Liver (tissue), 3 donors: ENCODE measurements at regions not wholly inside any gene's neighbourhood (a gene's known extent, or its start where the extent isn't known, plus 50 kb on each side); places are given as distances from the start of the nearest gene placed in this dataset.
"Not testable (repeated sequence)": the region's sequence is repeated elsewhere in the genome, so short reads cannot be mapped to it uniquely, and the experiment has no call there.

Source experiments
- ATF3 ChIP-seq: IDR thresholded peaks from 2 replicates; pipeline ENCODE4 v1.6.1; 2016; ENCODE audit warnings: antibody characterized with exemption
- JUND ChIP-seq, 2 donors: IDR thresholded peaks; 2 replicates each; pipeline ENCODE4 v1.6.1; 2016; ENCODE audit warnings: antibody characterized with exemption in 2 of 2
- SP1 ChIP-seq: IDR thresholded peaks from 2 replicates; pipeline ENCODE4 v1.6.1; 2018; ENCODE audit warnings: antibody characterized with exemption, mild to moderate bottlenecking
- YY1 ChIP-seq: IDR thresholded peaks from 2 replicates; pipeline ENCODE4 v1.6.1; 2016; ENCODE audit warnings: antibody characterized with exemption, mild to moderate bottlenecking
- TF ChIP-seq, protein P1 (sequence below): IDR thresholded peaks from 2 replicates; pipeline ENCODE4 v1.6.1; 2016; ENCODE audit warnings: antibody characterized with exemption, mild to moderate bottlenecking
- TF ChIP-seq, protein P2 (sequence below): fragments of 150-350 bp; IDR thresholded peaks from 2 replicates; pipeline ENCODE4 v1.5.1; 2017; ENCODE audit warnings: improper control_type of control experiment, low read depth, low read length; ENCODE audit not compliant: missing input control
- TF ChIP-seq, protein P3 (sequence below): IDR thresholded peaks from 2 replicates; pipeline ENCODE4 v1.6.1; 2016; ENCODE audit warnings: antibody characterized with exemption
- donor health status: healthy.
- donor health status: healthy.

GRCh38 chr6:60567447-60568187 is 1718.4 kb downstream of the KHDRBS2 start:
- not testable (repeated sequence) for TF ChIP-seq YY1; ATF3; SP1; JUND (IDR thresholded peaks at IDR 0.05)
- TF ChIP-seq, protein P1, sequence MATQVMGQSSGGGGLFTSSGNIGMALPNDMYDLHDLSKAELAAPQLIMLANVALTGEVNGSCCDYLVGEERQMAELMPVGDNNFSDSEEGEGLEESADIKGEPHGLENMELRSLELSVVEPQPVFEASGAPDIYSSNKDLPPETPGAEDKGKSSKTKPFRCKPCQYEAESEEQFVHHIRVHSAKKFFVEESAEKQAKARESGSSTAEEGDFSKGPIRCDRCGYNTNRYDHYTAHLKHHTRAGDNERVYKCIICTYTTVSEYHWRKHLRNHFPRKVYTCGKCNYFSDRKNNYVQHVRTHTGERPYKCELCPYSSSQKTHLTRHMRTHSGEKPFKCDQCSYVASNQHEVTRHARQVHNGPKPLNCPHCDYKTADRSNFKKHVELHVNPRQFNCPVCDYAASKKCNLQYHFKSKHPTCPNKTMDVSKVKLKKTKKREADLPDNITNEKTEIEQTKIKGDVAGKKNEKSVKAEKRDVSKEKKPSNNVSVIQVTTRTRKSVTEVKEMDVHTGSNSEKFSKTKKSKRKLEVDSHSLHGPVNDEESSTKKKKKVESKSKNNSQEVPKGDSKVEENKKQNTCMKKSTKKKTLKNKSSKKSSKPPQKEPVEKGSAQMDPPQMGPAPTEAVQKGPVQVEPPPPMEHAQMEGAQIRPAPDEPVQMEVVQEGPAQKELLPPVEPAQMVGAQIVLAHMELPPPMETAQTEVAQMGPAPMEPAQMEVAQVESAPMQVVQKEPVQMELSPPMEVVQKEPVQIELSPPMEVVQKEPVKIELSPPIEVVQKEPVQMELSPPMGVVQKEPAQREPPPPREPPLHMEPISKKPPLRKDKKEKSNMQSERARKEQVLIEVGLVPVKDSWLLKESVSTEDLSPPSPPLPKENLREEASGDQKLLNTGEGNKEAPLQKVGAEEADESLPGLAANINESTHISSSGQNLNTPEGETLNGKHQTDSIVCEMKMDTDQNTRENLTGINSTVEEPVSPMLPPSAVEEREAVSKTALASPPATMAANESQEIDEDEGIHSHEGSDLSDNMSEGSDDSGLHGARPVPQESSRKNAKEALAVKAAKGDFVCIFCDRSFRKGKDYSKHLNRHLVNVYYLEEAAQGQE, result not testable (repeated sequence)
- TF ChIP-seq, protein P2, sequence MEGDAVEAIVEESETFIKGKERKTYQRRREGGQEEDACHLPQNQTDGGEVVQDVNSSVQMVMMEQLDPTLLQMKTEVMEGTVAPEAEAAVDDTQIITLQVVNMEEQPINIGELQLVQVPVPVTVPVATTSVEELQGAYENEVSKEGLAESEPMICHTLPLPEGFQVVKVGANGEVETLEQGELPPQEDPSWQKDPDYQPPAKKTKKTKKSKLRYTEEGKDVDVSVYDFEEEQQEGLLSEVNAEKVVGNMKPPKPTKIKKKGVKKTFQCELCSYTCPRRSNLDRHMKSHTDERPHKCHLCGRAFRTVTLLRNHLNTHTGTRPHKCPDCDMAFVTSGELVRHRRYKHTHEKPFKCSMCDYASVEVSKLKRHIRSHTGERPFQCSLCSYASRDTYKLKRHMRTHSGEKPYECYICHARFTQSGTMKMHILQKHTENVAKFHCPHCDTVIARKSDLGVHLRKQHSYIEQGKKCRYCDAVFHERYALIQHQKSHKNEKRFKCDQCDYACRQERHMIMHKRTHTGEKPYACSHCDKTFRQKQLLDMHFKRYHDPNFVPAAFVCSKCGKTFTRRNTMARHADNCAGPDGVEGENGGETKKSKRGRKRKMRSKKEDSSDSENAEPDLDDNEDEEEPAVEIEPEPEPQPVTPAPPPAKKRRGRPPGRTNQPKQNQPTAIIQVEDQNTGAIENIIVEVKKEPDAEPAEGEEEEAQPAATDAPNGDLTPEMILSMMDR, result not testable (repeated sequence)
- TF ChIP-seq, protein P3, sequence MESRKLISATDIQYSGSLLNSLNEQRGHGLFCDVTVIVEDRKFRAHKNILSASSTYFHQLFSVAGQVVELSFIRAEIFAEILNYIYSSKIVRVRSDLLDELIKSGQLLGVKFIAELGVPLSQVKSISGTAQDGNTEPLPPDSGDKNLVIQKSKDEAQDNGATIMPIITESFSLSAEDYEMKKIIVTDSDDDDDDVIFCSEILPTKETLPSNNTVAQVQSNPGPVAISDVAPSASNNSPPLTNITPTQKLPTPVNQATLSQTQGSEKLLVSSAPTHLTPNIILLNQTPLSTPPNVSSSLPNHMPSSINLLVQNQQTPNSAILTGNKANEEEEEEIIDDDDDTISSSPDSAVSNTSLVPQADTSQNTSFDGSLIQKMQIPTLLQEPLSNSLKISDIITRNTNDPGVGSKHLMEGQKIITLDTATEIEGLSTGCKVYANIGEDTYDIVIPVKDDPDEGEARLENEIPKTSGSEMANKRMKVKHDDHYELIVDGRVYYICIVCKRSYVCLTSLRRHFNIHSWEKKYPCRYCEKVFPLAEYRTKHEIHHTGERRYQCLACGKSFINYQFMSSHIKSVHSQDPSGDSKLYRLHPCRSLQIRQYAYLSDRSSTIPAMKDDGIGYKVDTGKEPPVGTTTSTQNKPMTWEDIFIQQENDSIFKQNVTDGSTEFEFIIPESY, result not testable (repeated sequence)
